Glutamatergic neuron (in vitro differentiated cells): ENCODE measurements at regions not wholly inside any gene's neighbourhood (a gene's known extent, or its start where the extent isn't known, plus 50 kb on each side); places are given as distances from the start of the nearest gene placed in this dataset.

Experiments
- DNase-seq: peaks from one replicate; pipeline ENCODE4 v3.0.0; 2022
- H3K27ac Mint-ChIP-seq: one replicate; pipeline ENCODE4 v1.8.0; 2020; ENCODE audit warnings: mild to moderate bottlenecking, mixed read lengths, inconsistent platforms; ENCODE audit not compliant: unreplicated experiment
- H3K27me3 Mint-ChIP-seq: one replicate; pipeline ENCODE4 v1.8.0; 2020; ENCODE audit warnings: mild to moderate bottlenecking, moderate library complexity, mixed read lengths, inconsistent platforms; ENCODE audit not compliant: unreplicated experiment
- H3K36me3 Mint-ChIP-seq: one replicate; pipeline ENCODE4 v1.8.0; 2020; ENCODE audit warnings: mild to moderate bottlenecking, mixed read lengths, inconsistent platforms; ENCODE audit not compliant: unreplicated experiment
- H3K4me1 Mint-ChIP-seq: one replicate; pipeline ENCODE4 v1.8.0; 2020; ENCODE audit warnings: mild to moderate bottlenecking, low read depth, mixed read lengths, inconsistent platforms; ENCODE audit not compliant: unreplicated experiment
- H3K4me3 Mint-ChIP-seq: one replicate; pipeline ENCODE4 v1.8.0; 2020; ENCODE audit warnings: mild to moderate bottlenecking, mixed read lengths, inconsistent platforms; ENCODE audit not compliant: unreplicated experiment
- H3K9me3 Mint-ChIP-seq: one replicate; pipeline ENCODE4 v1.8.0; 2020; ENCODE audit warnings: mild to moderate bottlenecking, moderate library complexity, mixed read lengths, inconsistent platforms; ENCODE audit not compliant: unreplicated experiment
- TF ChIP-seq, protein P1 (sequence below): fragments of 200-600 bp; sonication (generic); IDR thresholded peaks from one replicate; pipeline ENCODE4 v1.5.0; 2021; ENCODE audit not compliant: partially characterized antibody, unreplicated experiment

DNA sequence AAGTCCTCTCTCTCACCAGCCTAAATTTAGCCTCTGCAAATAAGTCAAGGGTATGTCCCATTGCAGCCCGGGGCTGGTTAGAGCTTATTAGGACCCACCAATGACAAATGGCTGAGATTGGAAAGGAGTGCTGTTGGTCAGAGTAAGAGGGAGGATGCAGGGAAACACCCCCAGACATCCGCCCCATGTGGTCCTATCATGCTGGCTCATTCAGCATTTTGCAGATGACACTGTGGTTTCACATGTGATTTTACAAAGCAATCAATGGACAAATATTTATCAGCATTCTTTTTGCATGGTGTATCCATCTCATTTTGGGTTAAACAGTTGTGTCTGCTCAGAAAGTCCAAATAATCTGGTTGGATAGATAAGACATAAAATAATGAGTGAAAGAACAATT lies 152.2 kb upstream of the EXOC2 start:
- peaks cover 2% of the 10 kb centered on the region for H3K27me3 Mint-ChIP-seq
- H3K4me3 Mint-ChIP-seq = no peak overlapping the region
- no peaks in the 10 kb centered on the region for H3K36me3 Mint-ChIP-seq
- no peak overlapping the region for H3K27ac Mint-ChIP-seq
- no peak for DNase-seq
- TF ChIP-seq, protein P1, sequence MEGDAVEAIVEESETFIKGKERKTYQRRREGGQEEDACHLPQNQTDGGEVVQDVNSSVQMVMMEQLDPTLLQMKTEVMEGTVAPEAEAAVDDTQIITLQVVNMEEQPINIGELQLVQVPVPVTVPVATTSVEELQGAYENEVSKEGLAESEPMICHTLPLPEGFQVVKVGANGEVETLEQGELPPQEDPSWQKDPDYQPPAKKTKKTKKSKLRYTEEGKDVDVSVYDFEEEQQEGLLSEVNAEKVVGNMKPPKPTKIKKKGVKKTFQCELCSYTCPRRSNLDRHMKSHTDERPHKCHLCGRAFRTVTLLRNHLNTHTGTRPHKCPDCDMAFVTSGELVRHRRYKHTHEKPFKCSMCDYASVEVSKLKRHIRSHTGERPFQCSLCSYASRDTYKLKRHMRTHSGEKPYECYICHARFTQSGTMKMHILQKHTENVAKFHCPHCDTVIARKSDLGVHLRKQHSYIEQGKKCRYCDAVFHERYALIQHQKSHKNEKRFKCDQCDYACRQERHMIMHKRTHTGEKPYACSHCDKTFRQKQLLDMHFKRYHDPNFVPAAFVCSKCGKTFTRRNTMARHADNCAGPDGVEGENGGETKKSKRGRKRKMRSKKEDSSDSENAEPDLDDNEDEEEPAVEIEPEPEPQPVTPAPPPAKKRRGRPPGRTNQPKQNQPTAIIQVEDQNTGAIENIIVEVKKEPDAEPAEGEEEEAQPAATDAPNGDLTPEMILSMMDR = no peak
- no peaks in the 10 kb centered on the region for H3K9me3 Mint-ChIP-seq
- no peaks in the 10 kb centered on the region for H3K4me1 Mint-ChIP-seq

DNA sequence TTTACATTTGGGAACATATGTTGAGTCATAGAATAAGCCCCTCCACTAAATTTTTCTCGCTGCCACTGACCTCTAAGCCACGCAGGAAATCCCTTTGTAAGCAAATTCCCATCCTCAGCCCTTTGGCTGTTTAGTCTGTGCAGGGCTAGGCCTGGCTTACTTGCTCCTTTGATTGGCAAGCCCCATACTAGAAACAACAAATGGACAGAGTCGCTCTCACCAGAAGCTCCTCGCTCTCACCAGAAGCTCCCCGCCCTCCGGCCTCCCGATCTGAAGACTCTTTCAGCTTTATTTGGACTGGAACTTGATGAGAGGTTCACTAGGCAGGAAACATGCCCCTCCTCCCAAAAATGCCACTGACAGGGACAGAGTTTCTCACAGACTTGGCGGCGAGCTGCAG lies 149.2 kb upstream of the EXOC2 start:
- Mint-ChIP-seq H3K36me3 (no peaks in the 10 kb centered on the region), H3K4me3 (no peak overlapping the region), H3K4me1 (no peaks in the 10 kb centered on the region), H3K27ac (no peak overlapping the region), H3K27me3 (peaks cover 2% of the 10 kb centered on the region), H3K9me3 (no peaks in the 10 kb centered on the region)
- TF ChIP-seq, protein P1 = no peak
- no peak for DNase-seq

DNA sequence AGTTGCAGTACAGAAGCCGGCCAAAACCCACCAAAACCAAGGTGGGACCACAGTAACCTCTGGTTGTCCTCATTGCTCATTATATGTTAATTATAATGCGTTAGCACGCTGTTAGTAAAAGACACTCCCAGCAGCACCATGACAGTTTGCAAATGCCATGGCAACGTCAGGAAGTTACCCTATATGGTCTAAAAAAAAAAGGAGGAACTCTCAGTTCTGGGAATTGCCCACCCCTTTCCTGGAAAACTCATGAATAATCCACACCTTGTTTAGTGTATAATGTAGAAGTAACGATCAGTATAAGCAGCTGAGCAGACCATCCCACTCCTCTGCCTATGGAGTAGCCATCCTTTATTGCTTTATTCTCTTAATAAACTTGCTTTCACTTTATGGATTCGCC lies 148.6 kb upstream of the EXOC2 start:
- Mint-ChIP-seq H3K36me3 (no peaks in the 10 kb centered on the region), H3K9me3 (no peaks in the 10 kb centered on the region), H3K4me3 (no peak overlapping the region), H3K4me1 (no peaks in the 10 kb centered on the region), H3K27ac (no peak overlapping the region), H3K27me3 (peaks cover 2% of the 10 kb centered on the region)
- TF ChIP-seq, protein P1 = no peak
- no peak for DNase-seq

DNA sequence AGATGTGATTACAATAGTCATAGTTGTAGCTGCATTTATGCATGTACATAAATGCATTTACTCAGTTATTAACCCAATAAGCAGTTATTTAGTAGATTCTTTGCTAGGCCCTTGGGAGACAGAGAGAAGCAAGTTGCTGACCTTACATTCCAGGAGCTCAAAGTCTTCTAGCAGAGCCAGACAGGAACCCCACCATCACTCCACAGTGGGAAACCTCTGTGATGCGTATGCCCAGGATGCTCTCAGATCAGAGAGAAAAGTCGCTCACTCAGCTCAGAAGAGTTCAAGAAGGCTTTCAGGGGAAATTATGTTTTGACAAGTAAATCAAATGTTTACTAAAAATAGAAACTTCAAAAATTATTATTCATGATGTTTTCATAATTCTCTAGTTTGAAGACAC lies 146.3 kb upstream of the EXOC2 start:
- H3K9me3 Mint-ChIP-seq = no peaks in the 10 kb centered on the region
- no peaks in the 10 kb centered on the region for H3K4me1 Mint-ChIP-seq
- H3K27me3 Mint-ChIP-seq = no peaks in the 10 kb centered on the region
- no peaks in the 10 kb centered on the region for H3K36me3 Mint-ChIP-seq
- TF ChIP-seq, protein P1 = no peak
- no peak overlapping the region for H3K27ac Mint-ChIP-seq
- no peak for DNase-seq
- H3K4me3 Mint-ChIP-seq = no peak overlapping the region

DNA sequence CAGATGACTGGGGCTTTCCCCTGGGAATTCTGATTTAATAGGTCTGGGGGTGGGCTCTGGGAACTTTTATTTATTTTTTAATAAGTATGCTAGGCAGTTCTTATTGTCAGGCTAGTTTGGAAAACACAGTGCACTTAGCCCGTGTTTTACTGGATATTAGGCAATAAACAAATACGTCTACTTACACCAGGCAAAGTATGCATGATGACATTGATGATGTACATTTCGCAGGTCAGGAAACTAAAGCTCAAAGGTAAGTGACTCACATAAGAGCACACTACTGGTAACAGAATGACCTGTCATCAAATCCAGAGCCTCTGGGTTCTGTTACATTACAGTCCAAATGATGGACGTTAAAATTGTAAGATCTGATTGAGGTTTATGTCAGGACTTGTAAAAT lies 144.4 kb upstream of the EXOC2 start:
- Mint-ChIP-seq H3K4me1 (no peaks in the 10 kb centered on the region), H3K27me3 (peaks cover 2% of the 10 kb centered on the region), H3K9me3 (no peaks in the 10 kb centered on the region), H3K36me3 (peaks cover 4% of the 10 kb centered on the region), H3K27ac (no peak overlapping the region), H3K4me3 (no peak overlapping the region)
- TF ChIP-seq, protein P1 = no peak
- DNase-seq = no peak
